Endothelial cell of umbilical vein (primary cell): ENCODE measurements at regions not wholly inside any gene's neighbourhood (a gene's known extent, or its start where the extent isn't known, plus 50 kb on each side); places are given as distances from the start of the nearest gene placed in this dataset.

Experiments
- BruUV-seq: library from RNA; stranded (reverse); fragments of 400-500 nt; replicated peaks from 2 replicates; lab custom pipeline; 2021; lab: Mats Ljungman, UMichigan
- CTCF ChIA-PET: fragments of 300-600, 350-600 bp; sonication (Branson Sonifier 250); formaldehyde crosslinking; loops from one replicate; lab custom pipeline; 2021; ENCODE audit warnings: antibody characterized with exemption, inconsistent platforms; lab: Charles Lee
- POLR2A ChIA-PET: fragments of 300-600, 350-600 bp; sonication (Branson Sonifier 250); formaldehyde crosslinking; loops from one replicate; lab custom pipeline; 2021; ENCODE audit warnings: antibody characterized with exemption, inconsistent platforms; lab: Charles Lee
- DNase-seq: peaks from one replicate; pipeline ENCODE4 v3.0.0-alpha.2; 2011; ENCODE audit warnings: low read depth, low spot score
- FAIRE-seq: peaks from 2 replicates; lab custom pipeline; 2011; peaks lifted over from hg19 to GRCh38; lab: Jason Lieb, UNC
- H2AFZ ChIP-seq: 2 replicates; pipeline ENCODE4 v1.6.0; 2012; ENCODE audit warnings: low read depth, low read length, control low read depth, inconsistent platforms
- H3K27ac ChIP-seq: 2 replicates; pipeline ENCODE4 v1.5.1; 2011; ENCODE audit warnings: low read depth, mild to moderate bottlenecking, control low read depth, low read length, moderate library complexity; ENCODE audit not compliant: insufficient read depth
- H3K27me3 ChIP-seq, 2 experiments: 2 replicates each; pipeline versions ENCODE4 v1.6.0 to v1.6.1; 2011; ENCODE audit warnings: low read length in 2 of 2, mixed read lengths in 1 of 2; ENCODE audit not compliant: control insufficient read depth in 2 of 2, insufficient read depth in 2 of 2
- H3K36me3 ChIP-seq, 2 experiments: 2 replicates in 1 of 2; 3 replicates in 1 of 2; pipeline ENCODE4 v1.5.1; 2011; ENCODE audit warnings: low read length in 2 of 2, mild to moderate bottlenecking in 1 of 2, moderate library complexity in 1 of 2; ENCODE audit not compliant: control insufficient read depth in 2 of 2, insufficient read depth in 2 of 2; ENCODE audit errors: extremely low read depth in 1 of 2
- H3K4me1 ChIP-seq: 3 replicates; pipeline ENCODE4 v1.5.1; 2011; ENCODE audit warnings: mild to moderate bottlenecking, low read length; ENCODE audit not compliant: control insufficient read depth, insufficient read depth; ENCODE audit errors: extremely low read depth
- H3K4me2 ChIP-seq: 2 replicates; pipeline ENCODE4 v1.6.1; 2011; ENCODE audit warnings: low read length, control low read depth, mixed read lengths; ENCODE audit not compliant: insufficient read depth
- H3K4me3 ChIP-seq, 3 experiments: fragments of 200-600 bp in 1 of 3; sonication (generic), shearing (Covaris generic) in 1 of 3; replicated peaks in 1 of 3; 2 replicates each; pipeline ENCODE4 v1.5.1; 2011 to 2016; ENCODE audit warnings: control low read depth in 3 of 3, low read length in 3 of 3, mild to moderate bottlenecking in 2 of 3, inconsistent platforms in 1 of 3, low read depth in 1 of 3, moderate library complexity in 1 of 3; ENCODE audit not compliant: insufficient read depth in 1 of 3
- H3K79me2 ChIP-seq: 2 replicates; pipeline ENCODE4 v1.6.0; 2012; ENCODE audit warnings: low read length, inconsistent platforms; ENCODE audit not compliant: control insufficient read depth, insufficient read depth
- H3K9ac ChIP-seq: replicated peaks from 2 replicates; pipeline ENCODE3; 2011; ENCODE audit warnings: low read length, control low read depth; ENCODE audit not compliant: insufficient read depth; ENCODE audit errors: extremely low read depth
- H3K9me1 ChIP-seq: replicated peaks from 3 replicates; pipeline ENCODE4 v1.6.0; 2011; ENCODE audit warnings: mild to moderate bottlenecking, low read length; ENCODE audit not compliant: control insufficient read depth, insufficient read depth; ENCODE audit errors: extremely low read depth
- H3K9me3 ChIP-seq: replicated peaks from 2 replicates; pipeline ENCODE4 v1.5.1; 2012; ENCODE audit warnings: low read length, inconsistent platforms; ENCODE audit not compliant: control insufficient read depth, insufficient read depth
- H4K20me1 ChIP-seq: replicated peaks from 2 replicates; pipeline ENCODE3; 2011; ENCODE audit warnings: mild to moderate bottlenecking, low read length; ENCODE audit not compliant: control insufficient read depth, insufficient read depth; ENCODE audit errors: extremely low read depth
- CTCF ChIP-seq, 2 donors: IDR thresholded peaks; 1 replicate in 1 of 2; 2 replicates in 1 of 2; pipeline ENCODE4 v1.5.1; 2011; ENCODE audit warnings: low read length in 2 of 2, mild to moderate bottlenecking in 2 of 2, moderate library complexity in 2 of 2, control low read depth in 1 of 2, inconsistent platforms in 1 of 2, low read depth in 1 of 2; ENCODE audit not compliant: insufficient read depth in 1 of 2; ENCODE audit errors: extremely low read depth in 1 of 2
- EZH2 ChIP-seq: IDR thresholded peaks from 2 replicates; pipeline ENCODE4 v1.6.1; 2012; ENCODE audit warnings: borderline replicate concordance, low read depth, mild to moderate bottlenecking, moderate library complexity, low read length, inconsistent platforms; ENCODE audit not compliant: severe bottlenecking
- FOS ChIP-seq: IDR thresholded peaks from 2 replicates; pipeline ENCODE4 v1.6.1; 2011; ENCODE audit warnings: mild to moderate bottlenecking, low read length, moderate library complexity, borderline replicate concordance; ENCODE audit not compliant: insufficient read depth
- GATA2 ChIP-seq: IDR thresholded peaks from 2 replicates; pipeline ENCODE4 v1.7.0; 2011; ENCODE audit warnings: low read depth, mild to moderate bottlenecking, moderate library complexity, mixed read lengths, low read length; ENCODE audit not compliant: insufficient read length, insufficient read depth
- JUN ChIP-seq: IDR thresholded peaks from 2 replicates; pipeline ENCODE4 v1.6.1; 2011; ENCODE audit warnings: borderline replicate concordance, low read depth; ENCODE audit not compliant: insufficient read length, insufficient read depth
- MAX ChIP-seq: IDR thresholded peaks from 2 replicates; pipeline ENCODE4 v1.6.1; 2011; ENCODE audit not compliant: insufficient read depth, insufficient read length
- MYC ChIP-seq: IDR thresholded peaks from one replicate; pipeline ENCODE4 v1.6.1; 2011; ENCODE audit warnings: mild to moderate bottlenecking, low read depth, low read length
- POLR2A ChIP-seq: IDR thresholded peaks from 2 replicates; pipeline ENCODE4 v1.6.1; 2012; ENCODE audit warnings: low read depth, mild to moderate bottlenecking, control low read depth, low read length
- POLR2AphosphoS5 ChIP-seq: IDR thresholded peaks from 2 replicates; pipeline ENCODE4 v1.6.1; 2012; ENCODE audit warnings: low read depth, mild to moderate bottlenecking, control low read depth, low read length, moderate library complexity; ENCODE audit not compliant: insufficient read depth
- dilution Hi-C: fragments of 300-500 bp; cut with MboI; formaldehyde crosslinking; loops from one replicate; pipeline ENCODE4 v1.15.0; 2019; ENCODE audit warnings: low sequenced_read_pairs; ENCODE audit not compliant: extremely low pct_ligation_motif_present
- intact Hi-C: fragments of 100-400 bp; cut with micrococcal nuclease; formaldehyde crosslinking; loops from one replicate; pipeline ENCODE4 v1.10.0; 2022

- H3K4me3 ChIP-seq, result no peak overlapping the region
- no peak overlapping the region for H3K9ac ChIP-seq
- no TSS peak for BruUV-seq
- no peaks in the 10 kb centered on the region for H3K9me1 ChIP-seq
- H3K79me2 ChIP-seq, result no peaks in the 10 kb centered on the region
- no peak for TF ChIP-seq FOS
- no peak for TF ChIP-seq MAX
- TF ChIP-seq POLR2AphosphoS5, result no peak
- no peak for TF ChIP-seq GATA2
- TF ChIP-seq JUN, result no peak
- TF ChIP-seq EZH2, result no peak
- ChIA-PET POLR2A (no interaction called here), CTCF (no interaction called here)
- H2AFZ ChIP-seq, result no peak overlapping the region
- FAIRE-seq (no peak), DNase-seq (no peak)
- dilution Hi-C loops, result no loop called here
- H4K20me1 ChIP-seq, result no peaks in the 10 kb centered on the region
- H3K27me3 ChIP-seq, result no peaks in the 10 kb centered on the region
- H3K4me2 ChIP-seq, result no peak overlapping the region
- intact Hi-C loops, result no loop called here
- H3K4me1 ChIP-seq, result no peaks in the 10 kb centered on the region
- H3K27ac ChIP-seq, result no peak overlapping the region
- H3K9me3 ChIP-seq, result no peaks in the 10 kb centered on the region
- H3K36me3 ChIP-seq, result no peaks in the 10 kb centered on the region
Observed at GRCh38 chr2:122105877-122106206, 350.4 kb downstream of the TSN start.

GRCh38 chr2:122108186-122108585, 352.7 kb downstream of the TSN start:
- H3K4me2 ChIP-seq, result no peak overlapping the region
- dilution Hi-C loops, result no loop called here
- no peak for DNase-seq
- no peaks in the 10 kb centered on the region for H3K4me1 ChIP-seq
- TF ChIP-seq GATA2 (no peak), JUN (no peak), MAX (no peak), MYC (no peak), POLR2A (no peak), POLR2AphosphoS5 (no peak), EZH2 (no peak), FOS (no peak), CTCF (IDR thresholded peaks at IDR 0.05; ENCODE audit: extremely low read depth in 1 of 2, insufficient read depth in 1 of 2, low read depth in 1 of 2, low read length in 2 of 2) (no peak)
- intact Hi-C loops, result no loop called here
- POLR2A ChIA-PET, result no interaction called here
- no peak overlapping the region for H3K27ac ChIP-seq
- CTCF ChIA-PET, result no interaction called here
- H3K79me2 ChIP-seq, result no peaks in the 10 kb centered on the region
- BruUV-seq, result no TSS peak
- no peak overlapping the region for H3K4me3 ChIP-seq
- H3K9ac ChIP-seq, result no peak overlapping the region
- H3K9me3 ChIP-seq, result no peaks in the 10 kb centered on the region
- no peaks in the 10 kb centered on the region for H3K36me3 ChIP-seq
- H3K9me1 ChIP-seq, result no peaks in the 10 kb centered on the region
- no peaks in the 10 kb centered on the region for H4K20me1 ChIP-seq
- FAIRE-seq, result no peak
- no peaks in the 10 kb centered on the region for H3K27me3 ChIP-seq
- H2AFZ ChIP-seq, result no peak overlapping the region
